Stimulated activated CD8-positive, alpha-beta memory T cell treated with anti-CD3 and anti-CD28 coated beads, Interleukin-15, amount 100 ng/mL, for 4 hours (primary cell): ENCODE measurements at regions not wholly inside any gene's neighbourhood (a gene's known extent, or its start where the extent isn't known, plus 50 kb on each side); places are given as distances from the start of the nearest gene placed in this dataset.

Source experiments
- DNase-seq, 2 donors: peaks; one replicate each; pipeline ENCODE4 v3.0.0-alpha.2; 2020; ENCODE audit warnings: low read depth in 2 of 2

DNA sequence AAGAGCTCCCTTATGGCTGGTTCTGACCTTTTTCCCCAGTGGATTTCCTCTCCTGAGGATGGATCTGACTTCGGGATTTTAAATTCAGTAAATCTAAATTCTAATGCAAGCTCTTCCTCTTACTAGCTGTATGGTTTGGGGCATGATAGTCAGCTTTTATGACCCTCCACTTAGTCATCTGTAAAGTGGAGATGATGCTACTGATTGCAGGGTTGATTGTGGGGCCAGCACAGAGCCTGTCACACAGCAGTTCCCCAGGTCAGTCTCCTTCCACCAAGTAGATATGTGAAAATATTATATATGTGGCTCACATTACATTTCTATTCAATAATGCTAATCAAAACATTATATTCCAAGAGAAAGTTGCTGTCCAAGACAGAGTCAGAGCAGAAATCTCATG, 141.3 kb upstream of the UBE2E1 start:
- no peak for DNase-seq

GRCh38 chr3:23665741-23666140, 140.0 kb upstream of the UBE2E1 start:
- DNase-seq, result no peak

GRCh38 chr3:23666818-23667217, 138.9 kb upstream of the UBE2E1 start:
- no peak for DNase-seq

GRCh38 chr3:23667536-23668429, 138.0 kb upstream of the UBE2E1 start:
- no peak for DNase-seq

DNA sequence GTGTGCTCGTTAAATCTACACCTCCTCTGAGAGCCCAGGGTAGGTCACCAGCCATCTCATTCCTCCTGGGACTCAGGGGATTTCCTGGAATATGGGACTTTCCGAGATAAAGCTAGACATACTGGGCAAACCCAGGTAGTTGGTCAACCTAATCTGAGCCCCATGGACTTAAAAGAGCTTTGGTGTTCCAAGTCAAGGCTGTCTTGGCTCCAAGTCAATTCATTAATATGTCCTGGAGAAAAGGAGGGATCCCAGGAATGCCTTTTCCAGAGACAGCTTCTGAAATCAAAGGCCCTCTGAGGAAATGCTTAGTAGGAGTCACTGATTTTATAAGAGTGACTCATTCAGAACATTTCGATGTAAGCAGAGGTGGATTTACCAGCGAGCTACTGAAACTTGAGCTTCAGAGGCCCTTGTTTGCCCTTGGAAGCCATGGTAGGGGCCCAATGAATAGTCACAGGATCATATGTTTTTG, 137.3 kb upstream of the UBE2E1 start:
- no peak for DNase-seq

DNA sequence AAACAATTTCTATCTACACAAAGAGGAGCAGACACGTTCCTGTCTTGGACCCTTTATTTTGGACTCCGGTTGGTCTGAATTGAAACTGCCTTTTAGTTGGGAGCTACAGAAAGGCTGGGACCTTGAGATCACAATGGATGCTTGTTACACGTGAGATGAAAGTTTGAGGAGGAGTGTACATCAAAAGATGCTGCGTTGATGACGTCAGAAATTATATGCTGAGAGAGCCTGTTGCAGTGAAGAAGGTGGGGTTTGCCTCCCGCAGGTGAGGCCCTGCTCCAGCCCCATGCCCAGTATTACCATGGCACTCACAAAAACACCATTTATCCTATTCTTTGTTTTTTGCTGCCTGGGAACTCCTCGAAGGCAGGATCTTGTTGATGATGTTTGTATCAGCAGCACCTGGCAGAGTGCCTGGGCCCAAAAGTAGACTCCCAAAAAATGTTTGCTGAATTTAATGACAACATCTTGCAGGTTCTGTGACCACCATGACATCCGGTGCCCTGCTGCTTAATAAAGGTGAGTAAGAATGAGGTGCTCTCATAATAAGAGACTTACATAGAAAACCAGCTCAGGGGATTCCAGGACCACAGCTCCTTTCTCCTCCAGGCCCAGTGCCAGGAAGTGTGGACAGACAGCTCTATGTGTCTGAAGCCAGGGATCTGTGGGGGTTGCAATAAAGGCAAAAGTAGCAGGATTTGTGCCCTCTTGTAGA, 136.1 kb upstream of the UBE2E1 start:
- DNase-seq, result no peak

DNA sequence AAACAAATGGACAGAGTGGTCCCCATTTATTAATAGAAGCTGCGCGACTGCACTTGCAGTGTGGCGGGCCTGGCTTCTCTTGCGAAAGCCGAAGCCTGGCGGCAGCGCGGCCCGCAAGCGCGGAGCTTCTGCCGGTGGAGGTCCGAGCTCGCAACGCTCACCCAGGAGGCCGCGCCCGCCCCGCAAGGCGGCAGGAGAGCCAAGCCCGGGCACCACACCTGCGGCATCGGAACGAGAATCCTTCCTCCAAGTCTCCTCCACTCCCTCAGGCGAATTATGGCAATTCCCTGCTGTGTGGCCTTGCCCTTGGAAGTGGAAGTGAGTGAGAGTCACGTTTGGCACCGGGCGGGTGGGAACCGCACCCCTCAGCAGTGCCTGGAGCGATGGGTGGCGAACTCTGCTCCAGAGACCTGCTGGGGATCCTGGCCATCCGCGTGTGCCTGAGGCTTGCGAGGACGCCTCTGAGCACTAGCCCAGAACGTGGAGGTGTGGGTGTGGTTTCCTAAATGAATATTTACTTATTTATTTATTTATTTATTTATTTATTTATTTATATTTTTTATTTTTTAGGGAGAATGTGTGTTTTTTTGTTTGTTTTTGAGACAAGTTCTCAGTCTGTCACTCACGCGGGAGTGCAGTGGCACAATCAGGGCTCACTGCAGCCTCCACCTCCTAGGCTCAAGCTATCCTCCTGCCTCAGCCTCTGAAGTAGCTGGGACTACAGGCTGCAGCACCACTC, 133.7 kb upstream of the UBE2E1 start:
- no peak for DNase-seq

- DNase-seq, result no peak
Observed at GRCh38 chr3:23672628-23673027, 133.1 kb upstream of the UBE2E1 start.

- no peak for DNase-seq
Observed at GRCh38 chr3:23675010-23675409, 130.7 kb upstream of the UBE2E1 start.

GRCh38 chr3:23676093-23676492, 129.7 kb upstream of the UBE2E1 start:
- no peak for DNase-seq

DNA sequence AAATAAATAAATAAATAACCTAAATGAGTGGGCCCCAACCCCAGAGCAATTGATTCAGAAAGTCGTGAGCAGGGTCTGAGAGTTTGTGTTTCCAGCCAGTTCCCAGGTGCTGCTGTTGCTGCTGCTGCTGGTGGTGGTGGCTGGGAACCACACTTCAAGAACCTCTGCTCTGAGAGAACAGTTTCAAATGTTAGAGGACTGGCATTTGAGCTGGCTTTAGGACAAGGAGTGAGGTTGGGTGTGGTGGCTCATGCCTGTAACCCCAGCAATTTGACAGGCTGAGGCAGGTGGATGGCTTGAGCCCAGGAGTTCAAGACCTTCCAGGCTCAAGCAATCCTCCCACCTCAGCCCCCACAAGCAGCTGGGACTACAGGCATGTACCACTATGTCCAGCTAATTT, 123.1 kb upstream of the UBE2E1 start:
- DNase-seq, result no peak

DNA sequence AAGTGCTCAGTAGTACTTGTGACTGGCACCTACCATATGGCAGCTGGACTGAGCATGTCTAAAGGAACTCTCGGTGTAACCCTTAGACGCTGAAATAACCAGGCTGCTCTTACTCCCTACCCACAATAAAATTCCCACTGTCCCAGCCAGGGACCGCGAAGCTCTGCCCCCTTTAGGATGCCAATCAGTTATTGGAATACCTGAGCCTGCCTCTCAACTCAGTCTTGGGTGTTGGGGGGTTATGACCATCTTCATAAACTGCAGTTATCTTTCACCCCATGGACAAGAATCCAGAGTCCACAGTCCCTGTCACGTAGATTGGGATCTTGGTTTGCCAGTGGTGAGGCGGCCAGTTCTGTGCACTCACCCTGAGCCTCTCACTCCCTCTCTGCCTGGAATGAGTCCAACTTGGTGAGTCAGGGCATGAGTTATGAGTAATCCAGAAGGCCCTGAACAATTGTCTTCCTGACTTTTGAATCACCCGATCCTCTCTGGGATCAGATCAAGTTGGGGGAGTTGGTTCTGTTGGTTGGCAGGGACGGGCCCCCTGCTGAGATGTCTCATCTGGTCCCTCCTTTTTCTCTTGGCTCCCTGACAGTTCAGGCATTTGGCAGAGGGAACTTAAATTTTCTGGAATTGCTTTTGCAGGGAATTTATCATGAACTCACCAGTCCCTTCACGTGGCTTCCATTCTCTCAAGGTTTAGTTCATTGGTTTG, 120.1 kb upstream of the UBE2E1 start:
- DNase-seq, result no peak

DNA sequence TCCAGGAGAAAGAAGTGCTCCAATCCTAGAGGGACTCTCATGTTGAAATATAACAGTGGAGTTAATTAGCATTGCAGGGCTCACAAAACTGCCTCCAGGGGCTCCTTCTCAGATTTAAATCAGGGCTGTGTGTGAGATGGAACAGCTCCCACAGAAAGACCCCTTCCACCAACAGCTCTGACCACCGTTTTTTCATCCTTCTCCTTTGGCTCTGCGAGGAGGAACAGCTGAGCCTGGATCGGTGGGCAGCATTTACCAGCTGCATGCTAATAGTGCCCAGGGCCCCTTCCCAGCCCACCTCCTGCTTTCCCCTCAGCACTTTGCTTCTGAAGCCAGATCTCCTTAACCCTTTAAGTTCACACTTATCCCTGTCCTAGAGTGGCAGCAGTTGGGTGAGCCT, 119.2 kb upstream of the UBE2E1 start:
- DNase-seq, result no peak

GRCh38 chr3:23691357-23691895, 114.3 kb upstream of the UBE2E1 start:
- no peak for DNase-seq

GRCh38 chr3:23696842-23697241, 108.9 kb upstream of the UBE2E1 start:
- no peak for DNase-seq

GRCh38 chr3:23697416-23697815, 108.3 kb upstream of the UBE2E1 start:
- no peak for DNase-seq

GRCh38 chr3:23698652-23699313, 107.0 kb upstream of the UBE2E1 start:
- DNase-seq, result no peak

GRCh38 chr3:23700616-23701015, 105.1 kb upstream of the UBE2E1 start:
- no peak for DNase-seq

- DNase-seq, result no peak
Observed at GRCh38 chr3:23701716-23702597, 103.8 kb upstream of the UBE2E1 start.

DNA sequence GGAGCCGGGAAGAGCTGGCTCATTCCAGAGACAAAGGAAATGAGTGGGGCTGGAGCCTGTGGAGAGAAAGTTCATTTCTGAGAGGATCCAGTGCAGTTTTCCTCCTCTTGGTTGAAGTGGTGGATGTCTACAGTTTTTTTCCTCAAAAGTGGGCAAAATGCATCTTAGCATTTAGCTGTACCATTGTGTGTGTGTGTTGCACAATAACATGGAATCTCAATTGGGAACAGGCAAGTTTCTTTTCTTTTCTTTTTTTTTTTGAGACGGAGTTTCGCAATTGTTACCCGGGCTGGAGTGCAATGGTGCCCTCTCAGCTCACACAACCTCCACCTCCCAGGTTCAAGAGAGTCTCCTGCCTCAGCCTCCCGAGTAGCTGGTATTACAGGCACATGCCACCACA, 101.5 kb upstream of the UBE2E1 start:
- no peak for DNase-seq
